ENCODE measurements at regions not wholly inside any gene's neighbourhood (a gene's known extent, or its start where the extent isn't known, plus 50 kb on each side); places are given as distances from the start of the nearest gene placed in this dataset.

- DNase-seq (ENCODE audit: low read depth): no peak
- no peak for TF ChIP-seq CTCF (conservative IDR thresholded peaks at IDR 0.05; ENCODE audit: control insufficient read depth, insufficient read depth, low read depth, low read length)
- H3K4me3 ChIP-seq (ENCODE audit: control insufficient read depth, low read depth, low read length): no peak overlapping the region
Observed at GRCh38 chr6:56363796-56364430, 116.5 kb upstream of the COL21A1 start.

GRCh38 chr6:56361812-56362211 lies 114.4 kb upstream of the COL21A1 start:
- no peak overlapping the region for H3K4me3 ChIP-seq (ENCODE audit: control insufficient read depth, low read depth, low read length)
- DNase-seq (ENCODE audit: low read depth): no peak

GRCh38 chr6:56359201-56359899 lies 112.0 kb upstream of the COL21A1 start:
- no peak overlapping the region for H3K4me3 ChIP-seq (ENCODE audit: control insufficient read depth, low read depth, low read length)
- TF ChIP-seq CTCF (conservative IDR thresholded peaks at IDR 0.05; ENCODE audit: control insufficient read depth, insufficient read depth, low read depth, low read length): peak; percentile 79
- DNase-seq (ENCODE audit: low read depth): peak; percentile 83

More at GRCh38 chr6:56361812-56362211, 114.4 kb upstream of the COL21A1 start:
- no peak for TF ChIP-seq CTCF (conservative IDR thresholded peaks at IDR 0.05; ENCODE audit: control insufficient read depth, insufficient read depth, low read depth, low read length)

- TF ChIP-seq CTCF (conservative IDR thresholded peaks at IDR 0.05; ENCODE audit: control insufficient read depth, insufficient read depth, low read depth, low read length): no peak
Observed at GRCh38 chr6:56357616-56358373, 110.4 kb upstream of the COL21A1 start.

GRCh38 chr6:56356426-56356825 lies 109.0 kb upstream of the COL21A1 start:
- peak; percentile 54 for DNase-seq (ENCODE audit: low read depth)
- no peak for TF ChIP-seq CTCF (conservative IDR thresholded peaks at IDR 0.05; ENCODE audit: control insufficient read depth, insufficient read depth, low read depth, low read length)
- no peak overlapping the region for H3K4me3 ChIP-seq (ENCODE audit: control insufficient read depth, low read depth, low read length)

More at GRCh38 chr6:56357616-56358373, 110.4 kb upstream of the COL21A1 start:
- H3K4me3 ChIP-seq (ENCODE audit: control insufficient read depth, low read depth, low read length): no peak overlapping the region
- DNase-seq (ENCODE audit: low read depth): peak; percentile 34

- no peak for DNase-seq (ENCODE audit: low read depth)
- TF ChIP-seq CTCF (conservative IDR thresholded peaks at IDR 0.05; ENCODE audit: control insufficient read depth, insufficient read depth, low read depth, low read length): no peak
- H3K4me3 ChIP-seq (ENCODE audit: control insufficient read depth, low read depth, low read length): no peak overlapping the region
Observed at GRCh38 chr6:56353860-56354259, 106.5 kb upstream of the COL21A1 start.
